Hepatocyte (in vitro differentiated cells): ENCODE measurements at regions not wholly inside any gene's neighbourhood (a gene's known extent, or its start where the extent isn't known, plus 50 kb on each side); places are given as distances from the start of the nearest gene placed in this dataset.

Experiments
- DNase-seq: peaks from one replicate; pipeline ENCODE4 v3.0.0-alpha.2; 2016; ENCODE audit warnings: low spot score
- H2AFZ ChIP-seq: fragments of 200-600 bp; sonication (generic); 2 replicates; pipeline ENCODE4 v1.6.0; 2016; ENCODE audit warnings: antibody characterized with exemption, mild to moderate bottlenecking
- H3K27ac ChIP-seq: fragments of 200-600 bp; sonication (generic); 2 replicates; pipeline ENCODE4 v1.5.1; 2016; ENCODE audit warnings: mild to moderate bottlenecking
- H3K27me3 ChIP-seq: fragments of 200-600 bp; sonication (generic); 2 replicates; pipeline ENCODE4 v1.6.1; 2016
- H3K36me3 ChIP-seq: fragments of 200-600 bp; sonication (generic); replicated peaks from 2 replicates; pipeline ENCODE4 v1.5.1; 2016; ENCODE audit warnings: low read depth; ENCODE audit not compliant: insufficient read depth
- H3K4me1 ChIP-seq: fragments of 200-600 bp; sonication (generic); 2 replicates; pipeline ENCODE4 v1.5.1; 2016; ENCODE audit warnings: mild to moderate bottlenecking, moderate library complexity; ENCODE audit not compliant: insufficient read depth
- H3K4me2 ChIP-seq: fragments of 200-600 bp; sonication (generic); 2 replicates; pipeline ENCODE4 v1.6.0; 2016
- H3K4me3 ChIP-seq: fragments of 200-600 bp; sonication (generic); 2 replicates; pipeline ENCODE4 v1.5.1; 2016; ENCODE audit warnings: mild to moderate bottlenecking
- H3K79me2 ChIP-seq: fragments of 200-600 bp; sonication (generic); 2 replicates; pipeline ENCODE4 v1.6.0; 2017; ENCODE audit warnings: mild to moderate bottlenecking
- H3K9me2 ChIP-seq: fragments of 200-600 bp; sonication (generic); replicated peaks from 2 replicates; pipeline ENCODE4 v1.6.0; 2017; ENCODE audit warnings: mild to moderate bottlenecking; ENCODE audit not compliant: insufficient read depth
- H3K9me3 ChIP-seq: fragments of 200-600 bp; sonication (generic); 2 replicates; pipeline ENCODE4 v1.5.1; 2016; ENCODE audit warnings: low read depth, mild to moderate bottlenecking
- H4K20me1 ChIP-seq: fragments of 200-600 bp; sonication (generic); 2 replicates; pipeline ENCODE4 v1.6.0; 2016; ENCODE audit warnings: mild to moderate bottlenecking; ENCODE audit not compliant: insufficient read depth, poor library complexity, severe bottlenecking
- EZH2 ChIP-seq: fragments of 200-600 bp; sonication (generic); IDR thresholded peaks from 2 replicates; pipeline ENCODE4 v1.6.1; 2016; ENCODE audit warnings: antibody characterized with exemption, mild to moderate bottlenecking, borderline replicate concordance
- EZH2phosphoT487 ChIP-seq: fragments of 200-600 bp; sonication (generic); IDR thresholded peaks from one replicate; pipeline ENCODE4 v1.6.1; 2018; ENCODE audit warnings: antibody characterized with exemption, mild to moderate bottlenecking, low read depth, moderate library complexity; ENCODE audit not compliant: unreplicated experiment, severe bottlenecking
- WGBS: methylation state at CpG from one replicate; pipeline ENCODE4 v1.1.6; 2016; ENCODE audit warnings: low lambda C conversion rate; ENCODE audit errors: missing lambda C conversion rate; 5-methylcytosine and 5-hydroxymethylcytosine counted together
- TF ChIP-seq, protein P1 (sequence below): fragments of 200-600 bp; sonication (generic); IDR thresholded peaks from 2 replicates; pipeline ENCODE4 v1.5.1; 2016; ENCODE audit warnings: antibody characterized with exemption, mild to moderate bottlenecking; ENCODE audit not compliant: poor library complexity

DNA sequence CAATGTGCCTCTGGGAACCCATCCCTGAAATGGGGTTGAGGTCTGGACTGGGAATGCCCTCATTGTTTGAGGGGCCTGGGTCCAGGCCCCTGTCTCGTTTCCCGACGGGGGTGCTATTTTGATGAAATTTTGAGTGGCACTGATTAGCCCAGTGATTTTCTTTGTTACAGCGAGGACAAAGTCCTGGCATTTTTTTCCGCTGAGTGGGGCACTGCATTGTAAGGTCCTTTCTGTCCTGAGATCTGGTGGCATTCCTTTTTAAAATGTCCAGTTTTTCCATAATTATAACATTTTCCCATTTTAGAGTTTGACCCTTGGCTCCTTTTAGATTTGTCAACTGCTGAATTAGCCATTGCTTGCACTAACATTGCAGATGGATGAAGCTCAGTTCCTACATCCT lies 69.7 kb upstream of the INCENP start:
- Histone ChIP-seq H2AFZ (no peak overlapping the region), H3K4me3 (no peak overlapping the region), H3K79me2 (no peaks in the 10 kb centered on the region), H3K36me3 (no peaks in the 10 kb centered on the region), H3K4me2 (no peak overlapping the region), H3K9me3 (no peaks in the 10 kb centered on the region), H3K27ac (no peak overlapping the region), H3K27me3 (no peaks in the 10 kb centered on the region), H3K9me2 (no peaks in the 10 kb centered on the region), H3K4me1 (no peaks in the 10 kb centered on the region), H4K20me1 (no peaks in the 10 kb centered on the region)
- WGBS = 91% methylated on average over 5 of the region's 5 CpGs
- DNase-seq = no peak
- TF ChIP-seq, protein P1, sequence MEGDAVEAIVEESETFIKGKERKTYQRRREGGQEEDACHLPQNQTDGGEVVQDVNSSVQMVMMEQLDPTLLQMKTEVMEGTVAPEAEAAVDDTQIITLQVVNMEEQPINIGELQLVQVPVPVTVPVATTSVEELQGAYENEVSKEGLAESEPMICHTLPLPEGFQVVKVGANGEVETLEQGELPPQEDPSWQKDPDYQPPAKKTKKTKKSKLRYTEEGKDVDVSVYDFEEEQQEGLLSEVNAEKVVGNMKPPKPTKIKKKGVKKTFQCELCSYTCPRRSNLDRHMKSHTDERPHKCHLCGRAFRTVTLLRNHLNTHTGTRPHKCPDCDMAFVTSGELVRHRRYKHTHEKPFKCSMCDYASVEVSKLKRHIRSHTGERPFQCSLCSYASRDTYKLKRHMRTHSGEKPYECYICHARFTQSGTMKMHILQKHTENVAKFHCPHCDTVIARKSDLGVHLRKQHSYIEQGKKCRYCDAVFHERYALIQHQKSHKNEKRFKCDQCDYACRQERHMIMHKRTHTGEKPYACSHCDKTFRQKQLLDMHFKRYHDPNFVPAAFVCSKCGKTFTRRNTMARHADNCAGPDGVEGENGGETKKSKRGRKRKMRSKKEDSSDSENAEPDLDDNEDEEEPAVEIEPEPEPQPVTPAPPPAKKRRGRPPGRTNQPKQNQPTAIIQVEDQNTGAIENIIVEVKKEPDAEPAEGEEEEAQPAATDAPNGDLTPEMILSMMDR = no peak
- TF ChIP-seq EZH2 = no peak
- no peak for TF ChIP-seq EZH2phosphoT487

- Histone ChIP-seq H3K4me1 (peaks cover 17% of the 10 kb centered on the region), H4K20me1 (no peaks in the 10 kb centered on the region), H3K9me2 (no peaks in the 10 kb centered on the region), H2AFZ (no peak overlapping the region), H3K79me2 (no peaks in the 10 kb centered on the region), H3K27ac (no peak overlapping the region), H3K36me3 (no peaks in the 10 kb centered on the region), H3K9me3 (no peaks in the 10 kb centered on the region), H3K4me3 (no peak overlapping the region), H3K4me2 (no peak overlapping the region), H3K27me3 (no peaks in the 10 kb centered on the region)
- TF ChIP-seq EZH2 (no peak), EZH2phosphoT487 (no peak)
- TF ChIP-seq, protein P1 = no peak
- no peak for DNase-seq
- WGBS = 82% methylated on average over 5 of the region's 5 CpGs
Observed at GRCh38 chr11:62050716-62051115, 73.1 kb upstream of the INCENP start.

DNA sequence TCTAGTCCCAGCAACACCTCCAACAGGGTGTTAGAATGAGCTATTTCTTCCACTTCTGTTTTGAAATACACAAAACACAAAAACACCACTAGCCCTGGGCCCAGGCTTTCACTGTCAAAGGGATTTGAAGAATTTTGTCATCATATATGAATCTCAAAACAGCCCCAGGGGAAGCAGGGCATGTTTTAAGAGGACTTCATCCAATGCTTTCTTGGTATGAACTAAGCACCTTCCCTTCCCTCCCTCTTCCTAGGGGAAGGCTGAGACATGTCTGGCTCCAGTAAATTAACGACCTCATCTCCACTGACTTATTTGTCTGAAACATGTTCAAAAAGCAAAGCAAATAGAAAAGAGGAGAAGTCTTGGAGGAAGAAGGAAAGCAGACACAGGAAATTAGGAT lies 75.7 kb upstream of the INCENP start:
- Histone ChIP-seq H3K4me2 (no peak overlapping the region), H3K4me1 (peaks cover 25% of the 10 kb centered on the region), H2AFZ (no peak overlapping the region)

More for the DNA sequence above, 75.7 kb upstream of the INCENP start:
- H3K27me3 ChIP-seq = no peaks in the 10 kb centered on the region
- peak overlapping the region; percentile 92 for H3K27ac ChIP-seq
- no peak for TF ChIP-seq EZH2
- TF ChIP-seq, protein P1 = no peak
- TF ChIP-seq EZH2phosphoT487 = no peak
- H3K9me2 ChIP-seq = no peaks in the 10 kb centered on the region
- no peaks in the 10 kb centered on the region for H3K79me2 ChIP-seq
- no peaks in the 10 kb centered on the region for H4K20me1 ChIP-seq
- H3K36me3 ChIP-seq = no peaks in the 10 kb centered on the region
- peak; percentile 32 for DNase-seq
- WGBS = 34% methylated on average over 1 of the region's 1 CpG
- H3K9me3 ChIP-seq = no peaks in the 10 kb centered on the region
- no peak overlapping the region for H3K4me3 ChIP-seq
